Activated T-helper 9 cell treated with anti-CD3 and anti-CD28 coated beads, Interleukin-2, amount 50 U/mL, for 16 hours (primary cell): ENCODE measurements at regions not wholly inside any gene's neighbourhood (a gene's known extent, or its start where the extent isn't known, plus 50 kb on each side); places are given as distances from the start of the nearest gene placed in this dataset.
"Not testable (repeated sequence)": the region's sequence is repeated elsewhere in the genome, so short reads cannot be mapped to it uniquely, and the experiment has no call there.

Source experiments
- DNase-seq: peaks from one replicate; pipeline ENCODE4 v3.0.0-alpha.2; 2020; ENCODE audit warnings: low read depth

DNA sequence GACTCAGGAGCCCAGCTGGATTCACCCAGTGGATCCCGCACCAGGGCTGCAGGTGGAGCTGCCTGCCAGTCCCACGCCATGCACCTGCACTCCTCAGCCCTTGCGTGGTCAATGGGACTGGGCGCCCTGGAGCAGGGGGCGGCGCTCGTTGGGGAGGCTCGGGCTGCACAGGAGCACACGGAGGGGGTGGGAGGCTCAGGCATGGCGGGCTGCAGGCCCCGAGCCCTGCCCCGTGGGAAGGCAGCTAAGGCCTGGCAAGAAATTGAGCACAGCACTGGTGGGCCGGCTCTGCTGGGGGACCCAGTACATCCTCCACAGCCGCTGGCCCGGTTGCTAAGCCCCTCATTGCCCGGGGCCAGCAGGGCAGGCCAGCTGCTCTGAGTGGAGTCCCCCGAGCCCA lies 90.3 kb downstream of the DLEU7 start:
- not testable (repeated sequence) for DNase-seq

DNA sequence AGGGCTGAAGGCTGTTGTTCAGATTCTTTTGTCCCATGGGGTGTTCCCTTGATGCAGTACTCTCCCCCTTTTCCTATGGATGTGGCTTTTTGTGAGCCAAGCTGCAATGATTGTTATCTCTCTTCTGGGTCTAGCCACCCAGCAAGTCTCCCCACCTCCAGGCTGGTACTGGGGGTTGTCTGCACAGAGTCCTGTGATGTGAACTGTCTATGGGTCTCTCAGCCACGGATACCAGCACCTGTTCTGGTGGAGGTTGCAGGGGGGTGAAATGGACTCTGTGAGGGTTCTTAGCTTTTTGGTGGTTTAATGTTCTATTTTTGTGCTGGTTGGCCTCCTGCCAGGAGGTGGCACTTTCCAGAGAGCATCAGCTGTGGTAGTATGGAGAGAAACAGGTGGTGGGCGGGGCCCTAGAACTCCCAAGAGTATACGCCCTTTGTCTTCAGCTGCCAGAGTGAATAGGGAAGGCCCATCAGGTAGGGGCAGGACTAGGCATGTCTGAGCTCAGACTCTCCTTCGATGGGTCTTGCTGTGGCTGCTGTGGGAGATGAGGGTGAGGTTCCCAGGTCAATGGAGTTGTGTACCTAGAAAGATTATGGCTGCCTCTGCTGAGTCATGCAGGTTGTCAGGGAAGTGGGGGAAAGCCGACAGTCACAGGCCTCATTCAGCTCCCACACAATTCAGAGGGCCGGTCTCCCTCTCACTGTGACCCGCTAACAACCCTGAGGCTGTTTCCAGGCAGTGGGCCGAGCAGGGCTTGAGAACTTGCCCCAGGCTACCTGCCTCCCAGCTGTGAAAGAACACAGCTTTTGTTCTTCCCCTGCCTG lies 87.4 kb downstream of the DLEU7 start:
- DNase-seq, result not testable (repeated sequence)

DNA sequence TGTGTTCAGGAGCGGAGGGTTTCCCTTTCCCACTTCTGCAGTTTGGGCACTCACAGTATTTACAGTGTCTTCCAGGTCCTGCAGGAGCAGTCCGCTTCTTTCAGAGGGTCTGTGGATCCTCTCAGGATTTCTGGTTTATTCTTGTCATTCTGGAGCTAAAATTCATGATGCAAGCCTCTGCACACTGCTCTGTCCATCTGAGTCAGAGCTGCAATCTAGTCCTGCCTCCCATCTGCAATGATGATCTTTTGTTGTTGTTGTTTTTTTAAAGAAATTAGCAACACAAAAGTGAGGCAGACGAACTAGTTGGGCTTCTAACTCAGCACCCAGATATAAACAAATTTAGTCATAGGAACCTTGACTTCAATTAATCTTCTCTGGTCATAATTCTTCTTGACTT lies 86.5 kb downstream of the DLEU7 start:
- no peak for DNase-seq

DNA sequence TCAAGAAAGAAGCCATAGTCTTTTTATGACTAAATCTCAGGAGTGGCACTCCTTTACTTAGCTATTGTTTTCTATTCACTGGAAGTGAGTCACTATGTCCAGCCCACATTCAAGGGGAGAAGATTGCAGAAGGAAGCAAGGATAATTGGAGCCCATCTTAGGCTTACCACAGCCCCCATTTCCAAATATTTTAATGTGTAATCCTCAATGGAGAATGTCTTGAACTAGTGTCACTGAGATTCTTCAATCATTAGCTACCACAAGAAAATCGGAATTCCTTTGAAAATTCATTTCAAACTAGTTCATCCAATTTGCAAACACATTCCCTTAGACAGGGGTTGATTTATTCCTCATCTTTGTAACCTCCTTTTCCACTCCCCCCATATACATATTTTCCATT lies 84.7 kb downstream of the DLEU7 start:
- no peak for DNase-seq

DNA sequence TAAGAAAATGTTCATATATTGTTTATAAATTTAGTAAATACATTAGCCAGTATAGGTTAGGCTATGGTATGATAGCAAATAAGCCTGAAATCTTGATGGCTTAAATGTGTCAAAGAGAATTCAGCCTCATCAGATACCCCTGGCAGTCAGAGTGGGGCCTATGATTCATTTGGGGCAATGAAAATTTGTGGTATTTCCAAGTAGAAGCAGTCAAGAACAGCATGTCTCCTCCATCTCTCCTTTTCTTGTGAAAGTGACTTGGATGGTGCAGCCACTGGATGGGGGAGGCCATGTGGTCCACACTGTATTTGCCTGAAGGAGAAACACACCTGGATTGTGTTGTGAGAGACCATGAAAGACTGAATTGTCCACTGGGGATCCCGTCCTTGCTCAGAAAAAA lies 82.7 kb downstream of the DLEU7 start:
- DNase-seq, result no peak

DNA sequence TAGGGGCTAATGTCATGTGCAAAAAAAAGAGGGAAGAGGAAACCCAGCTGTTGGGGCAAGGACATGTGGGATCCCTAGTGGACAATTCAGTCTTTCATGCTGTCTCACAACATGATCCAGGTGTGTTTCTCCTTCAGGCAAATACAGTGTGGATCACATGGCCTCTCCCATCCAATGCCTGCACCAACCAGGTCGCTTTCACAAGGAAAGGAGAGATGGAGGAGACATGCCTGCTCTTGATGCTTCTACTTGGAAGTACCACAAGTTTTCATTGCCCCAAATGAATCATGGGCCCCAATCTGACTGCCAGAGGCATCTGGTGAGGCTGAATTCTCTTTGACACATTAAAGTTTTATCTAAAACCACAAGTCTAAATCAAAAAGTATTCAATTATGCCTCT lies 82.1 kb downstream of the DLEU7 start:
- no peak for DNase-seq

DNA sequence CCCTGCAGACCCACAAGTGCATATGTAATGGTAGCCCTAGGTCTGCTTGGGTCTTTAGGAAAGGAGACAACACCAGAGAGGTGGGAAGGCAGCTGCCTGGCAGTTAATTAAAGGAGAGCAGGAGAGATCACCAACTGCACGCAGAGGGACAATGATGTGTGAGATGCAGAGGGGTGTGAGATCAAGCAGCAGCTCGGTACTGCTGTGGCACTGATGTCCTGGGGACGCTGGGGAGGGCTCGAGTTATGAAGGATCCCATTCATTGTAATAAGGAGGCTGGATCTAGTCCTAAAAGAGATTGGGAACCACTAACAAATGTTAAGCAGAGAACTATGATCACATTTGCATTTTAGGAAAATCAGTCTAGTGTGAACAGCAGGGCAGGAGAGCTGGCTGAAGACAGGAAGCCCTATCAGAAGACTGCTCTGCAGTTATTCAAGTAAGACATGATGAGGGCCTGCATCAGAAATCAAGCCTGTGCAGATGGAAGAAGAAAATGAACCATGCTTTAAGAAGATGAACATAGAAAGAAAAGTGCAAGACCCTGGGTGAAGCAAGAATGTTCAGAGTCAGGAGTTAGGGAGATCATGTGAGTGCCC lies 80.4 kb downstream of the DLEU7 start:
- DNase-seq, result no peak

DNA sequence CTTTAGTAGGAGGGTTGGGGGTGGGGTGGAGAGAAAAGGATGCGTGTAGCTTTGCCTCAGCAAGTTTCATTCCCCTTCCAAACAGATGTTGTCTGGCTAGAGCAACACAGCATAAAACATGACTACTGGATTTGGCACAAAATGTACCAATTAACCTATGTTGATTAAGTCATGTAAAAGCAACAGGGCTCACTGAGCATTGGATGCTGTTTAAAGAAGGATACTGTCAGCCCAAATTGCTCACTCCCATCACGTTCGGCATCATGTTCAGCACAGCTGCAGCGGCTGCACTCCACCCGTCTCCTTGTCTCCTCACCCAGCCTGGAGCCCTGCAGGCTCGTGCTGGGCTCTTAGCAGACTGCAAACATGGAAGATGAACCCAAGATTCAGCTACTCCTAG lies 77.5 kb downstream of the DLEU7 start:
- no peak for DNase-seq

DNA sequence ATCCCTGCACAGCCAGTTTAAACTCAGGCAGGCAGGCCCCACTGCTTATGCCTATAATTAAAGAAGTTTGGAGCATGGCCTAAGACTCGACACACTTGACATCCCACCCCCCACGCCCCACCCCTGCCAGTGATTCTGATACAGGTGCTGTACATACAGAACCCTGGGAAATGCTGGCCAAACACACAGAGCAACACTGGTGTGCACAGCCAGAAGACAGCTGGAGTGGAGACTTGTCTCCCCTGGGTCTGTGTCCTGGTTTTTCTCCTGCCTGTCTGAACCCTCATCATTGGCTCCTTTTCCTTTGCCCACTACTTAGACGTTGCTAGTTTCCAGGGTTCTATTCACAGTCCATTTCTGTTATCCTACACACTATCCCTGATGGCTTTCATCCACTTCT lies 76.8 kb downstream of the DLEU7 start:
- DNase-seq, result no peak

DNA sequence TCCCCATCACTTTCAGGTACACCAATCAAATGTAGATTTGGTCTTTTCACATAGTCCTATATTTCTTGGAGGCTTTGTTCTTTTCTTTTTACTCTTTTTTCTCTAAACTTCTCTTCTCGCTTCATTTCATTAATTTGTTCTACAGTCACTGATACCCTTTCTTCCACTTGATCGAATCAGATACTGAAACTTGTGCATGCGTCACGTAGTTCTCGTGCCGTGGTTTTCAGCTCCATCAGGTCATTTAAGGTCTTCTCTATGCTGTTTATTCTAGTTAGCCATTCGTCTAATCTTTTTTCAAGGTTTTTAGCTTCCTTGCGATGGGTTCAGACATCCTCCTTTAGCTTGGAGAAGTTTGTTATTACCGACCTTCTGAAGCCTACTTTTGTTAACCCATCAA lies 70.6 kb downstream of the DLEU7 start:
- DNase-seq, result not testable (repeated sequence)
